IPS-15b (cell line): ENCODE measurements at regions not wholly inside any gene's neighbourhood (a gene's known extent, or its start where the extent isn't known, plus 50 kb on each side); places are given as distances from the start of the nearest gene placed in this dataset.
"Not testable (repeated sequence)": the region's sequence is repeated elsewhere in the genome, so short reads cannot be mapped to it uniquely, and the experiment has no call there.

Source experiments
- H3K27me3 ChIP-seq: one replicate; pipeline ENCODE4 v1.6.1; 2013; ENCODE audit warnings: low read length; ENCODE audit not compliant: control insufficient read depth, insufficient read depth
- H3K36me3 ChIP-seq: one replicate; pipeline ENCODE4 v1.6.1; 2013; ENCODE audit warnings: low read length; ENCODE audit not compliant: control insufficient read depth, insufficient read depth
- H3K4me1 ChIP-seq: one replicate; pipeline ENCODE4 v1.6.1; 2013; ENCODE audit warnings: mild to moderate bottlenecking, low read length; ENCODE audit not compliant: control insufficient read depth, insufficient read depth
- H3K4me3 ChIP-seq: one replicate; pipeline ENCODE4 v1.5.1; 2013; ENCODE audit warnings: low read depth, low read length
- H3K9ac ChIP-seq: one replicate; pipeline ENCODE4 v1.6.1; 2013; ENCODE audit warnings: low read depth, mild to moderate bottlenecking, low read length
- H3K9me3 ChIP-seq: one replicate; pipeline ENCODE4 v1.6.1; 2013; ENCODE audit warnings: mild to moderate bottlenecking, low read length; ENCODE audit not compliant: control insufficient read depth, insufficient read depth

- Histone ChIP-seq H3K36me3 (no peaks in the 10 kb centered on the region), H3K9me3 (no peaks in the 10 kb centered on the region), H3K9ac (no peak overlapping the region), H3K4me1 (no peaks in the 10 kb centered on the region), H3K27me3 (no peaks in the 10 kb centered on the region), H3K4me3 (no peak overlapping the region)
Measured at GRCh38 chr13:76829572-76830327, 56.5 kb downstream of the KCTD12 start.

GRCh38 chr13:76828316-76828741, 57.9 kb downstream of the KCTD12 start:
- no peaks in the 10 kb centered on the region for H3K27me3 ChIP-seq
- no peak overlapping the region for H3K4me3 ChIP-seq
- H3K36me3 ChIP-seq = no peaks in the 10 kb centered on the region
- H3K9ac ChIP-seq = no peak overlapping the region
- no peaks in the 10 kb centered on the region for H3K9me3 ChIP-seq
- no peaks in the 10 kb centered on the region for H3K4me1 ChIP-seq

GRCh38 chr13:76826527-76826926, 59.7 kb downstream of the KCTD12 start:
- H3K4me1 ChIP-seq = no peaks in the 10 kb centered on the region
- no peaks in the 10 kb centered on the region for H3K27me3 ChIP-seq
- no peak overlapping the region for H3K4me3 ChIP-seq
- H3K36me3 ChIP-seq = no peaks in the 10 kb centered on the region
- H3K9me3 ChIP-seq = no peaks in the 10 kb centered on the region
- no peak overlapping the region for H3K9ac ChIP-seq

- Histone ChIP-seq H3K36me3 (no peaks in the 10 kb centered on the region), H3K9ac (no peak overlapping the region), H3K9me3 (no peaks in the 10 kb centered on the region), H3K27me3 (no peaks in the 10 kb centered on the region), H3K4me3 (no peak overlapping the region), H3K4me1 (no peaks in the 10 kb centered on the region)
Measured at GRCh38 chr13:76825430-76825829, 60.8 kb downstream of the KCTD12 start.

GRCh38 chr13:76823969-76824368, 62.2 kb downstream of the KCTD12 start:
- H3K4me3 ChIP-seq = no peak overlapping the region
- no peaks in the 10 kb centered on the region for H3K9me3 ChIP-seq
- no peaks in the 10 kb centered on the region for H3K27me3 ChIP-seq
- no peak overlapping the region for H3K9ac ChIP-seq
- H3K36me3 ChIP-seq = no peaks in the 10 kb centered on the region
- H3K4me1 ChIP-seq = no peaks in the 10 kb centered on the region

- H3K36me3 ChIP-seq = no peaks in the 10 kb centered on the region
- no peak overlapping the region for H3K9ac ChIP-seq
- H3K4me3 ChIP-seq = no peak overlapping the region
- no peaks in the 10 kb centered on the region for H3K4me1 ChIP-seq
- H3K27me3 ChIP-seq = no peaks in the 10 kb centered on the region
- H3K9me3 ChIP-seq = no peaks in the 10 kb centered on the region
Measured at GRCh38 chr13:76822698-76823267, 63.4 kb downstream of the KCTD12 start.

GRCh38 chr13:76821222-76821621, 65.0 kb downstream of the KCTD12 start:
- not testable (repeated sequence) for H3K4me1 ChIP-seq, H3K27me3 ChIP-seq, H3K9me3 ChIP-seq, H3K9ac ChIP-seq, H3K4me3 ChIP-seq, H3K36me3 ChIP-seq

GRCh38 chr13:76820759-76821158, 65.4 kb downstream of the KCTD12 start:
- Histone ChIP-seq H3K9me3 (no peaks in the 10 kb centered on the region), H3K27me3 (no peaks in the 10 kb centered on the region), H3K9ac (no peak overlapping the region), H3K36me3 (no peaks in the 10 kb centered on the region), H3K4me1 (no peaks in the 10 kb centered on the region), H3K4me3 (no peak overlapping the region)

- Histone ChIP-seq H3K4me3 (no peak overlapping the region), H3K4me1 (no peaks in the 10 kb centered on the region), H3K9me3 (no peaks in the 10 kb centered on the region), H3K9ac (no peak overlapping the region), H3K36me3 (no peaks in the 10 kb centered on the region), H3K27me3 (no peaks in the 10 kb centered on the region)
Measured at GRCh38 chr13:76816394-76816793, 69.8 kb downstream of the KCTD12 start.

GRCh38 chr13:76815344-76815743, 70.9 kb downstream of the KCTD12 start:
- Histone ChIP-seq H3K9me3 (no peaks in the 10 kb centered on the region), H3K4me3 (no peak overlapping the region), H3K4me1 (no peaks in the 10 kb centered on the region), H3K9ac (no peak overlapping the region), H3K36me3 (no peaks in the 10 kb centered on the region), H3K27me3 (no peaks in the 10 kb centered on the region)

- Histone ChIP-seq H3K4me3 (no peak overlapping the region), H3K4me1 (no peaks in the 10 kb centered on the region), H3K36me3 (no peaks in the 10 kb centered on the region), H3K9ac (no peak overlapping the region), H3K9me3 (no peaks in the 10 kb centered on the region), H3K27me3 (no peaks in the 10 kb centered on the region)
Measured at GRCh38 chr13:76813891-76814290, 72.3 kb downstream of the KCTD12 start.

GRCh38 chr13:76813000-76813691, 73.1 kb downstream of the KCTD12 start:
- Histone ChIP-seq H3K9me3 (no peaks in the 10 kb centered on the region), H3K9ac (no peak overlapping the region), H3K4me3 (no peak overlapping the region), H3K4me1 (no peaks in the 10 kb centered on the region), H3K36me3 (no peaks in the 10 kb centered on the region), H3K27me3 (no peaks in the 10 kb centered on the region)
